ENCODE measurements at regions not wholly inside any gene's neighbourhood (a gene's known extent, or its start where the extent isn't known, plus 50 kb on each side); places are given as distances from the start of the nearest gene placed in this dataset.
A peak's percentile ranks its signal among the peaks of the same experiment; 100 is the strongest.

DNA sequence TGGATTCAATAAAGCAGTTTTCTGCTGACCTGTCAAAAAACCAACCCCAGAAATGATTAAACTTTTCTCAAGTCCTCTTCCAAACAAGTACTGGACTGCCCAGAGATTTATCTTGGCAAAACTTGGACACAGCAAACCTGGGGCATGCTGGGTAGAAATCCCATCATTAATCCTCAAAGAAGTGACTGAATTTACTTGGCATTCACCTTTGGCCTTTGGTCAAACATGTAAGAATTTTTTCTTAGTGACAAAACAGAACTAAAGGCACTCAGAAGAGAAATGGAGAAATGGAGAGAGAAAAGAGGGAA, 248.6 kb upstream of the NREP start:
- TF ChIP-seq, protein P1, sequence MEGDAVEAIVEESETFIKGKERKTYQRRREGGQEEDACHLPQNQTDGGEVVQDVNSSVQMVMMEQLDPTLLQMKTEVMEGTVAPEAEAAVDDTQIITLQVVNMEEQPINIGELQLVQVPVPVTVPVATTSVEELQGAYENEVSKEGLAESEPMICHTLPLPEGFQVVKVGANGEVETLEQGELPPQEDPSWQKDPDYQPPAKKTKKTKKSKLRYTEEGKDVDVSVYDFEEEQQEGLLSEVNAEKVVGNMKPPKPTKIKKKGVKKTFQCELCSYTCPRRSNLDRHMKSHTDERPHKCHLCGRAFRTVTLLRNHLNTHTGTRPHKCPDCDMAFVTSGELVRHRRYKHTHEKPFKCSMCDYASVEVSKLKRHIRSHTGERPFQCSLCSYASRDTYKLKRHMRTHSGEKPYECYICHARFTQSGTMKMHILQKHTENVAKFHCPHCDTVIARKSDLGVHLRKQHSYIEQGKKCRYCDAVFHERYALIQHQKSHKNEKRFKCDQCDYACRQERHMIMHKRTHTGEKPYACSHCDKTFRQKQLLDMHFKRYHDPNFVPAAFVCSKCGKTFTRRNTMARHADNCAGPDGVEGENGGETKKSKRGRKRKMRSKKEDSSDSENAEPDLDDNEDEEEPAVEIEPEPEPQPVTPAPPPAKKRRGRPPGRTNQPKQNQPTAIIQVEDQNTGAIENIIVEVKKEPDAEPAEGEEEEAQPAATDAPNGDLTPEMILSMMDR (IDR thresholded peaks at IDR 0.05; ENCODE audit: low read depth, low read length), result no peak
- peak; percentile 45 to 76 for DNase-seq (ENCODE audit: low read depth in 2 of 2)

DNA sequence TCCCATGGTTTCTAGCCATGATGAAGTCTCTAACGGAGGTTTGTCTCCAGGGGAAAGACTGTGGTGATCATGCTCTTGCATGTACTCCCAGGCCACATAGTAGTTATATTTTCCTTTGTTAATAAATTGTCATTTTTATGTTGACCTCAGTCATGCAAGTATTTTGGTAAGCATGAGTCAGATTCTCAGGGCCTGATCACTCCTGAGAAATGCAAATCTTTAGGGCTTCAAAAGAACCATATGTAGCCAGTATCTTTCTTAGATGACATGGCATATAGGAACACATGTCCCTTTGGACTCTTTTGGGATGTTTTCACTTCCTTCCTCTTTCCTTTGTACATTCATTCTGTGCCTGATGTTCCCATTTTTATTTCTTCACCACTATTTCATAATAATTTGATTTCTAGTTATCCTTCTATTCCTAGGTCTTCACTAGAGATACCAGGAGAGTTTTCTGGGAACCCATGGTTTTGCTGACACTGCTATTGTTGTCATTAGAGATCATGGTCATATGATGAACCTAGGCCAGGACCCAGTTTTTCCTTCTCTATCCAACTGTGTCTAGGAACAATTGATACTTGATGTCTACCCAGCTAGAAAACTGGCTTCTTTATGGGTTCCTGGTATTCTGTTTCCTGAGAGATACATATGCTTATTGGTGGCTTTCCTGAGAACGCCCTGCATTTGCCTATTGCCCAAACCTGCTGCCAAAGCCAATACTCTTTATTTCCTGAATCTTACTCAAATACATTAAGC, 248.1 kb upstream of the NREP start:
- H3K4me3 ChIP-seq (replicated peaks in 1 of 2; ENCODE audit: low read depth in 2 of 2, low read length in 2 of 2), result no peak overlapping the region
- peak in 1 of 2 donors; percentile 91 for DNase-seq (ENCODE audit: low read depth in 2 of 2)
- TF ChIP-seq, protein P1 (IDR thresholded peaks at IDR 0.05; ENCODE audit: low read depth, low read length), result no peak

More for the DNA sequence above, 248.6 kb upstream of the NREP start:
- H3K4me3 ChIP-seq (replicated peaks in 1 of 2; ENCODE audit: low read depth in 2 of 2, low read length in 2 of 2), result no peak overlapping the region

- DNase-seq (ENCODE audit: low read depth in 2 of 2), result peak in 1 of 2 donors; percentile 19
- TF ChIP-seq, protein P1 (IDR thresholded peaks at IDR 0.05; ENCODE audit: low read depth, low read length), result no peak
- no peak overlapping the region for H3K4me3 ChIP-seq (replicated peaks in 1 of 2; ENCODE audit: low read depth in 2 of 2, low read length in 2 of 2)
These were observed 245.4 kb upstream of the NREP start for GRCh38 chr5:112002376-112002775.

DNA sequence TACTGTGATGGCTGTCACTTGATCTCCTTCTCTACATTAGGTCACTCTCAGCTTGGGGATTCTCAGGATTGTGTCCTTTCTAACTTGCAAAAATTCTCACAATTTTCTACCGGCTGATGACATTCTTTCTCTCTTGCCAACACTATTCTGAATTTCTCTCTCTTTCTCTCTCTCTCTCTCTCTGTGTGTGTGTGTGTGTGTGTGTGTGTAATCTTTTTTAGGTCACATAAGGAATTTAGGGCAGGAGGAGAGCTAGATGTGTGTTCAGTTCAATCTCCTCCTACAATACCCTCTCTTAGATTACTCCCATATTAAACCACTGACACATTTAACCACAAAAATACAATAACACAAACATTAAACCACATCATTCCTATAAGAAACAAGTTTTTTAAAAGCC, 242.3 kb upstream of the NREP start:
- TF ChIP-seq, protein P1 (IDR thresholded peaks at IDR 0.05; ENCODE audit: low read depth, low read length), result no peak
- peak; percentile 65 to 82 for DNase-seq (ENCODE audit: low read depth in 2 of 2)
- no peak overlapping the region for H3K4me3 ChIP-seq (replicated peaks in 1 of 2; ENCODE audit: low read depth in 2 of 2, low read length in 2 of 2)

DNA sequence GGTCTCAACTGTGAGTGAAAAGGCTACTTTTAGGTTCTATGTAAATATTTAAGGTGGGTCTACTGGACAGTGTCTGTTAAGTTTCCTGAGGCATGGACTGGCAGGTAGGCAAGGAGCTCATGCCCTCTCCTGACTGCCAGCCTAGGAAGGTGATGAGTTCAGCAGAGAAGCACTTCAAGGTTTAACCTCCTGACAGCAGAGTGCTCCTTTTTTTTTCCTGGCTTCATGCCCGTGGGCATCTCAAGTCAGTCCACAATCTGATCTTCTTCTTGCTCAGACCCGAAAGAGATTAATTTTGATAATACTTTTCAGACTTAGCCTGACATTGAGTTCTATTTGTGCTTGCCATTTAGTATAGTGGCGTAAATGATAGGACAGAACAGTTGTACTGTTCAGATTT, 241.9 kb upstream of the NREP start:
- no peak overlapping the region for H3K4me3 ChIP-seq (replicated peaks in 1 of 2; ENCODE audit: low read depth in 2 of 2, low read length in 2 of 2)
- DNase-seq (ENCODE audit: low read depth in 2 of 2), result peak in 1 of 2 donors; percentile 40
- TF ChIP-seq, protein P1 (IDR thresholded peaks at IDR 0.05; ENCODE audit: low read depth, low read length), result no peak

GRCh38 chr5:111997711-111998110, 240.7 kb upstream of the NREP start:
- H3K4me3 ChIP-seq (replicated peaks in 1 of 2; ENCODE audit: low read depth in 2 of 2, low read length in 2 of 2), result no peak overlapping the region
- DNase-seq (ENCODE audit: low read depth in 2 of 2), result peak; percentile 94 to 100
- TF ChIP-seq, protein P1 (IDR thresholded peaks at IDR 0.05; ENCODE audit: low read depth, low read length), result no peak

DNA sequence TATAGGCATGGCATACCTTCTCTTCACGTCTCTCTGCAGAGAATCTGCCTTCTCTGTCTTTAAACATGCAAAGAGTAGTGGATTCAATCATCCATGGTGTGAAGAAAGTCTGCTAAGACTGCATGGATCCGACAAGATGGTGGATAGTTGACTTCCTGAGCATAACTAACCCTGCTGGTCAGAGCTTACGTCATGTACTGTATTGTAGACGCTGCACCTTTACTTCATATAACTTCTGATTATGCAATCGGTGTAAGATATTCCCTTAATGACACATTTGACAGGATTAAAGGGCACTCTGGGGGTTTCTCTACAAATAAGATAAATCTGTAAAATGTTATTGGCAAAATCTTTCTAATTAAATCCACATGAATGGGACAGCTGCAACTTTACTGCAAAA, 240.3 kb upstream of the NREP start:
- peak; percentile 68 to 91 for DNase-seq (ENCODE audit: low read depth in 2 of 2)
- TF ChIP-seq, protein P1 (IDR thresholded peaks at IDR 0.05; ENCODE audit: low read depth, low read length), result no peak
- H3K4me3 ChIP-seq (replicated peaks in 1 of 2; ENCODE audit: low read depth in 2 of 2, low read length in 2 of 2), result no peak overlapping the region

Measured in cardiac fibroblast (primary cell).